OCI-LY1 (cell line): ENCODE measurements at regions not wholly inside any gene's neighbourhood (a gene's known extent, or its start where the extent isn't known, plus 50 kb on each side); places are given as distances from the start of the nearest gene placed in this dataset.

Source experiments
- H2AFZ ChIP-seq: fragments of 200-600 bp; sonication (generic), shearing (Covaris generic); 2 replicates; pipeline ENCODE4 v1.6.0; 2014; ENCODE audit warnings: antibody characterized with exemption, mild to moderate bottlenecking, low read length
- H3F3A ChIP-seq: fragments of 200-600 bp; sonication (generic), shearing (Covaris generic); 2 replicates; pipeline ENCODE4 v1.6.0; 2014; ENCODE audit warnings: mild to moderate bottlenecking, antibody characterized with exemption, low read length, moderate library complexity; ENCODE audit not compliant: insufficient read depth
- H3K27ac ChIP-seq: fragments of 200-600 bp; sonication (generic); 2 replicates; pipeline ENCODE4 v1.5.1; 2014; ENCODE audit warnings: low read length, mixed run types, mild to moderate bottlenecking, low read depth; ENCODE audit not compliant: poor library complexity, severe bottlenecking
- H3K27me3 ChIP-seq: fragments of 200-600 bp; sonication (generic); 2 replicates; pipeline ENCODE4 v1.6.0; 2014; ENCODE audit warnings: antibody characterized with exemption, mild to moderate bottlenecking, low read length, moderate library complexity; ENCODE audit not compliant: insufficient read depth
- H3K36me3 ChIP-seq: fragments of 200-600 bp; sonication (generic); 2 replicates; pipeline ENCODE4 v1.6.1; 2014; ENCODE audit warnings: mild to moderate bottlenecking, antibody characterized with exemption, low read length, moderate library complexity, mixed read lengths; ENCODE audit not compliant: insufficient read depth
- H3K4me1 ChIP-seq: fragments of 200-600 bp; sonication (generic); 2 replicates; pipeline ENCODE4 v1.5.1; 2014; ENCODE audit warnings: mild to moderate bottlenecking, low read length, moderate library complexity; ENCODE audit not compliant: insufficient read depth, severe bottlenecking
- H3K4me2 ChIP-seq: fragments of 200-600 bp; sonication (generic), shearing (Covaris generic); 2 replicates; pipeline ENCODE4 v1.6.1; 2014; ENCODE audit warnings: low read length
- H3K4me3 ChIP-seq: fragments of 200-600 bp; sonication (generic); 2 replicates; pipeline ENCODE4 v1.5.1; 2014; ENCODE audit warnings: low read length, low read depth, mild to moderate bottlenecking, mixed read lengths; ENCODE audit not compliant: poor library complexity, severe bottlenecking
- H3K79me2 ChIP-seq: fragments of 200-600 bp; shearing (Covaris generic); 2 replicates; pipeline ENCODE4 v1.6.1; 2016; ENCODE audit warnings: mixed run types, low read length, mixed read lengths; ENCODE audit not compliant: insufficient read depth
- H3K9ac ChIP-seq: fragments of 200-600 bp; sonication (generic), shearing (Covaris generic); 2 replicates; pipeline ENCODE4 v1.6.1; 2014; ENCODE audit warnings: mild to moderate bottlenecking, low read length, mixed read lengths
- H3K9me2 ChIP-seq: fragments of 200-600 bp; sonication (generic), shearing (Covaris generic); 2 replicates; pipeline ENCODE4 v1.6.1; 2014; ENCODE audit warnings: low read depth, mild to moderate bottlenecking, low read length, mixed read lengths
- H3K9me3 ChIP-seq: fragments of 200-600 bp; shearing (Covaris generic); 2 replicates; pipeline ENCODE4 v1.6.1; 2014; ENCODE audit warnings: low read length, mixed read lengths
- H4K20me1 ChIP-seq: fragments of 200-600 bp; sonication (generic), shearing (Covaris generic); 2 replicates; pipeline ENCODE4 v1.6.0; 2016; ENCODE audit warnings: mild to moderate bottlenecking, low read length; ENCODE audit not compliant: insufficient read depth
- CTCF ChIP-seq: fragments of 200-600 bp; sonication (generic), shearing (Covaris generic); IDR thresholded peaks from 2 replicates; pipeline ENCODE4 v1.5.1; 2017; ENCODE audit warnings: mild to moderate bottlenecking, antibody characterized with exemption, low read length, moderate library complexity, mixed read lengths
- EZH2 ChIP-seq: fragments of 200-600 bp; sonication (generic), shearing (Covaris generic); IDR thresholded peaks from 2 replicates; pipeline ENCODE4 v1.8.0; 2017; ENCODE audit warnings: borderline replicate concordance, mixed run types, mild to moderate bottlenecking, antibody characterized with exemption, low read length, moderate library complexity, mixed read lengths

DNA sequence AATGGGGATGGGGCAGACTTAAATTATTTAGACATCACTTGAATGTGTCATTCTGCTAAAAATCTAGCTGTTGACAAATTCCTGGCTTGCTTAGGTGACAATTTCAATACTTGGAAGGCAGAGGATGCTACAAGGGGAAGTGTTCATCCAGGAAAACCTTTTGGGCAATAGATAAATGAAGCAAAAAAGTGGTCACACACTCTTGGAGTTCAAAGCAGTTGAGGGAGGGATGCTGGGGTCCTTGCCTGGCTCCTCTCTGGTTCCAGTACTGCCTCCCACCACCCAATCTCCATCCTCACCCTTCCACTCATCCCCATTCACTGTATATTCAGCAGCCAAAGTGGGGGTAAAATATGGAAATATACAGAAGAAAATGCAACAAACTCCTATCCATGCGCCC lies 52.6 kb upstream of the FRMD4B start:
- no peak for TF ChIP-seq CTCF
- TF ChIP-seq EZH2, result no peak
- Histone ChIP-seq H3K4me3 (no peak overlapping the region), H4K20me1 (no peaks in the 10 kb centered on the region), H3K4me2 (no peak overlapping the region), H3K4me1 (no peaks in the 10 kb centered on the region), H3K27ac (no peak overlapping the region), H3K9me2 (no peaks in the 10 kb centered on the region), H3K27me3 (no peaks in the 10 kb centered on the region), H3K9me3 (no peaks in the 10 kb centered on the region), H3K79me2 (no peaks in the 10 kb centered on the region), H3K9ac (no peak overlapping the region), H2AFZ (no peak overlapping the region), H3K36me3 (no peaks in the 10 kb centered on the region), H3F3A (no peaks in the 10 kb centered on the region)

DNA sequence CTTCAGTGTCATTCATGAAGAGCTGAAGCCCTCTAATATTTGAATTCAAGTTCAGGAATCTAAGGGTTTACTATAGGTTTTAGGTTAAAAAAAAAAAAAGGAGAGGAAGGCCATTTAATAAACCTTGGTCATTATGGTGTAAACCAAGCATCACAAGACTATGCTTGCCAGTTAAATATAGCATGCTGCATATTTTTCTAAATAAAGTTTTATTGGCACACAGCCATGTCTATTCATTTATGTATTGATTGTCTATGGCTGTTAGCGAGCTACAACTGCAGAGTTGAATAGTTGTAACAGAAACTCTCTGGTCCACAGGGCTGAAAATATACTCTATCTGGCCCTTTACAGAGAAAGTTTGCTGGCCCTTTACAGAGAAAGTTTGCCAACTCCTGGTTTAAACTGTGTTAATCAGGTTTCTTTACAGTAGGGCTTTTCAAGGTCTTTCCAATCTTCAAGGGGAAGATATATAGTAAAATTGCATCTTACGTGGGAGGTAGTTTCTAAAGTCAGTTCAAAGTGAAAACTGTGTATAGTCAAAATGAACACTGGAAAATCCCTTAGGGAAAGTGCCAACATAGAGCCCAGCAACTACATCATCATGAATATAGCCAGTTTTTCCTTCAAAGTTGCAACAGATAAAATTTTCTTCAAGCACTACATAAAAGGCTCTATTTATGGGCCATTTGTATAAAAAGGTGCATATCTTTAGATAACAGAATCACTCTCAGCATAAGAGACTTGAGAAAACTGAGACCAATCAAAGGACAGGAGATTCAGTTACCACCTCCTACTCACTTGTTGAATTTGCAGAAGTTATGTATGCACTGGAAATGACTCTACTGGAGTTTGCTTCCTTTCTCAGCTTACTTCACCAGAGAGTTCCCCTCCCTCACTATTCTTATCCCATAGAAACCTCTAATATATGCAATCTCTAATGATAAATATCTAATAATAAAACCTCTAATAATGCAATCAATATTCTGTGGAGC lies 49.7 kb upstream of the FRMD4B start:
- Histone ChIP-seq H4K20me1 (no peaks in the 10 kb centered on the region), H3F3A (no peaks in the 10 kb centered on the region), H3K27me3 (no peaks in the 10 kb centered on the region), H3K9me3 (no peaks in the 10 kb centered on the region), H3K4me3 (no peak overlapping the region), H3K4me2 (no peak overlapping the region), H3K9me2 (no peaks in the 10 kb centered on the region), H2AFZ (no peak overlapping the region), H3K4me1 (no peaks in the 10 kb centered on the region), H3K27ac (no peak overlapping the region), H3K79me2 (no peaks in the 10 kb centered on the region), H3K9ac (no peak overlapping the region), H3K36me3 (no peaks in the 10 kb centered on the region)
- TF ChIP-seq CTCF (no peak), EZH2 (no peak)
